HFF-Myc (cell line): ENCODE measurements at regions not wholly inside any gene's neighbourhood (a gene's known extent, or its start where the extent isn't known, plus 50 kb on each side); places are given as distances from the start of the nearest gene placed in this dataset.

Experiments used
- DNase-seq: peaks from one replicate; pipeline ENCODE4 v3.0.0-alpha.2; 2011; ENCODE audit warnings: low read depth; ENCODE audit errors: extremely low read depth
- H3K4me3 ChIP-seq: replicated peaks from 2 replicates; pipeline ENCODE4 v1.5.1; 2011; ENCODE audit warnings: low read depth, mild to moderate bottlenecking, control low read depth, low read length
- TF ChIP-seq, protein P1 (sequence below): IDR thresholded peaks from 2 replicates; pipeline ENCODE4 v1.5.1; 2012; ENCODE audit warnings: mild to moderate bottlenecking, low read depth, low read length, control low read depth; ENCODE audit errors: missing control alignments

DNA sequence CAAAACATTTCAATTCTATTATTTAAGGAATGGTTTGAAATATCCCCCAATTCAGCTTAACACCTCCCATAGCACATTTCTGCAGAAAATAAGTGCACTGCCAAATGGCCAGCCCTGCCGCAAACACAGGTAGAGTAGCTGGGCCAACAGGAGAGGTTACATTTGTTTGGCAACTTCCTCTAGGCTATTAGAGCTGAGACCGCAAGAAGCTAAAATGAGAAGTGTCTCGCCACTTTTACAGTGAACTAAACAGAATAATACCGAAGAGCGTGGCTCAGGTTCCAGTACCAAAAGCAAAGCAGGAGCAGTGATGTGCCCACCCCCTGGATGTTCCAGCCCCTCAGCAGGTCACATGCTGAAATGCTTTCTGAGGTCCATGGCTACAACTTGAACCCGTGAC, 154.5 kb upstream of the PKN2 start:
- DNase-seq: no peak
- TF ChIP-seq, protein P1, sequence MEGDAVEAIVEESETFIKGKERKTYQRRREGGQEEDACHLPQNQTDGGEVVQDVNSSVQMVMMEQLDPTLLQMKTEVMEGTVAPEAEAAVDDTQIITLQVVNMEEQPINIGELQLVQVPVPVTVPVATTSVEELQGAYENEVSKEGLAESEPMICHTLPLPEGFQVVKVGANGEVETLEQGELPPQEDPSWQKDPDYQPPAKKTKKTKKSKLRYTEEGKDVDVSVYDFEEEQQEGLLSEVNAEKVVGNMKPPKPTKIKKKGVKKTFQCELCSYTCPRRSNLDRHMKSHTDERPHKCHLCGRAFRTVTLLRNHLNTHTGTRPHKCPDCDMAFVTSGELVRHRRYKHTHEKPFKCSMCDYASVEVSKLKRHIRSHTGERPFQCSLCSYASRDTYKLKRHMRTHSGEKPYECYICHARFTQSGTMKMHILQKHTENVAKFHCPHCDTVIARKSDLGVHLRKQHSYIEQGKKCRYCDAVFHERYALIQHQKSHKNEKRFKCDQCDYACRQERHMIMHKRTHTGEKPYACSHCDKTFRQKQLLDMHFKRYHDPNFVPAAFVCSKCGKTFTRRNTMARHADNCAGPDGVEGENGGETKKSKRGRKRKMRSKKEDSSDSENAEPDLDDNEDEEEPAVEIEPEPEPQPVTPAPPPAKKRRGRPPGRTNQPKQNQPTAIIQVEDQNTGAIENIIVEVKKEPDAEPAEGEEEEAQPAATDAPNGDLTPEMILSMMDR: no peak
- H3K4me3 ChIP-seq: no peak overlapping the region

DNA sequence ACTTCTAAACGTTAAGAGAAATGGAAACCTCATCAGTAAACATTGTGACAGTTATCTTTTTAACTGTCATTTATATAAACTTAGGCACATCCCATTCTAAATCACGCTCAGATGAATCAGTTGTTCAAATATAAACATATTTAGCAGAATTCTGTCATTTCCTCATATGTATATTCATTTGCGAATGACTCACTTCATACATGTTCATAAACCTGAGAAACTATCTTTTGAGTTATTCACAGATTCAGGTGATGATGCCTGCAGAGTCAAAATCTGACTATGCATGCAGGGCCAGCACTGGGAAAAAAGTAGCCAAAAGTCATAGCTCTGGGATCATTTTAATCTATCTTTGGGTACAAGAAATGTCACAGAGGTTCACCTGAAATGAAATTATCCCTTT, 153.8 kb upstream of the PKN2 start:
- no peak for DNase-seq
- H3K4me3 ChIP-seq: no peak overlapping the region
- TF ChIP-seq, protein P1: no peak

DNA sequence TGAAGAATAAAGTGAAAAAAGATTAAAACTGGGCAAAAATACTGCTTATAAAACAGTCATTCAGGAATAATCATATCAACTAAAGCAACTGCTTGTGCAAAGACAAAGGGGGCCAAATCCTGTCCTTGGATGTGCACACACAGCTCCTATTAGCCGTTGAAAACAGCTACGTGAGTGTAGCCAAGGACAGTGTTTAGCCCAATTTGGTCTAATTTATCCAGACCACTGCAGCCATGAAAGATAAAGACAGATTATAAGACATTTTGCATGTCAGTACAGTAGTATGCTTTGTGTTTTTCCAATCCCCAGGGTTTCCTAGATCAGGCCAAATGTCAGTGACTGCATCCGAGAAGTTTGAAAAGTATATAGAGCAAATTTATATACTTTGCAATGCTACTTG, 146.3 kb upstream of the PKN2 start:
- no peak for DNase-seq
- no peak overlapping the region for H3K4me3 ChIP-seq
- TF ChIP-seq, protein P1: no peak

DNA sequence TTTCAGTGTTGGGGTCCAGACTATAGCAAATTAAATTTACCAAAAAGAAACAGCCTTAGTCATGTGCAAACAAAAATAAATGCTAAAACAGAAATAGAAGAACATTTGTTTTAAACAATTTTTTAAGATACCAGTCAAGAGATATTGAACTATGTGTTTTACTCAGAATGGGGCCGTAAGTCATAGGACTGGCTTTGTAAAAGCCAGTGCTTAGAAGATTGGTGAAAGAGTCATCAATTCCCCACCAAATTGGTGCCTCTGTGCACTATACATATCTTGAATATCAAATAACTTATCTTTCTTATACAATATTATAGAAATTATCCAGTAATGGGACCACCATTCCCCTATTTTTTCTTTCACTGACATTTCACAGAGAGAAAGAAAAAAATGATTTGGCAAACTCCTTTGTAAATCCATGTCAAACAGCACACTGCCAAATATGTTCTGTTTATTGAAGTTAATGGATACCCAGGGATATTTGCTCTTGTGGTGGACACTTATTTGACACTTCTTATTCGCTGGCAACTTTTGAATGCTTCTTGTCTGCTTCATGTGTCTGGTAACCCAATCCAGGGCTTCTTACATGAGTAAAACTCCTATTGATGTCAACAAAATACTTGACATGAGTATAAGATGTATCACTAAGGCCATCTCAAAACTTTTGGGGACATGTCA, 145.7 kb upstream of the PKN2 start:
- DNase-seq: no peak
- H3K4me3 ChIP-seq: no peak overlapping the region
- TF ChIP-seq, protein P1: no peak

DNA sequence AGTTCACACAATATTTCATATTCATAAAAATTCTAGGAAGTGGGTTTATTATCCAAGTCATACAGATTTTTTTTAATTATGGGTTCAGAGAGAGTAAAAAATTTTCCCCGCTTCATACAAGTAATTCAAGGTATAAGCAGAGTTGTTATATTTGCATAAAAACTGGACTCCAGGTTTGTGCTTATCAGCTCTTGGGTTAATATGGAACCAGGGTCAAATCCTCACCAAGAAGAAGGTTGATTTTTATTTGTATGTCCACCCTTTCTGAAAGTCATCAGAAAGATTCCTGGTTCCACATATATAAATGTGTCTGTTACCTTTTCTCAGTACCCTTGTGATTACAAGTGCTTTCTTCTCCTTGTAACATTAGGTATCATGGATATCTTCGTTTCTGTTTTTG, 143.8 kb upstream of the PKN2 start:
- no peak for DNase-seq

DNA sequence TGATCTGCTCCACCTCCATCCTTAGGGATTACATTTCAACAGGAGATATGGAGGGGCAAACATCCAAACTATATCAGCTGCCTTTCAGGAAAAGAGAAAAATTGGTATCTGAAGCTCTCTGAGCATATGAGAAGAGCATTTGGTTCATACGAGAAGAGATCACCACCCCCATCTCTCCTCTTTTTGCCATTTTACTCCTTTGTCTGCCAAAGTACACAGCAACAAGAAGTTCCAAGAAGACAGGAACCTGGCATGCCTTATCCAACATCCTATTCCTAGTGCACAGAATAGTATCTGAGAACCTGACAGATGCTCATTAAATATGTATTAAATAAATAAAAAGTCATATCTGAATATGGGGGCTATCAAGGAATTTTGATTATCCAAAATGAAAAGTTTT, 142.5 kb upstream of the PKN2 start:
- DNase-seq: no peak
- TF ChIP-seq, protein P1: no peak
- H3K4me3 ChIP-seq: no peak overlapping the region

More for the DNA sequence above, 143.8 kb upstream of the PKN2 start:
- H3K4me3 ChIP-seq: no peak overlapping the region
- TF ChIP-seq, protein P1: no peak

DNA sequence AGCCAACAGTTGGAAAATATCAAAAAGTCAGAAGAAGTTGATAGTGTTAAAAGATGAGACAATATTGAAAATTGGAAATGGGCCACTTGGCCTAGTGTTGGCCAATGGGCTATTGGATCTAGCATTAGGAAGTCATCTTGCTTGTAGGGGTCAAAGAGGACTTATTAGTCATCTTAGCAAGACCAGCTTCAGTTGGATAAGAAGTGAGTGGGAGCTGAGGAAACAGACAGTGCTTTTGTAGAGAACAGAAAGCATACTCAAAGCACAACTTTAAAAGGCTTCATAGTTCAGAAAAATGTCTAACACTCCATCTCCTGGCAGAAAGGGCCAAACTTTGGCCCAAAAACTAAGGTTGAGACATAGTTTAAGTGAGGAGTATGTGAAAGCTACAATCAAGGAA, 139.9 kb upstream of the PKN2 start:
- TF ChIP-seq, protein P1: no peak
- DNase-seq: no peak
- H3K4me3 ChIP-seq: no peak overlapping the region
